Erythroblast (primary cell): ENCODE measurements at regions not wholly inside any gene's neighbourhood (a gene's known extent, or its start where the extent isn't known, plus 50 kb on each side); places are given as distances from the start of the nearest gene placed in this dataset.

Source experiments
- GATA1 ChIP-seq: IDR thresholded peaks from 2 replicates; pipeline ENCODE4 v1.6.1; 2011; ENCODE audit warnings: low read depth, mild to moderate bottlenecking, control low read depth, low read length, moderate library complexity
- POLR2A ChIP-seq: IDR thresholded peaks from 2 replicates; pipeline ENCODE4 v1.6.1; 2011; ENCODE audit warnings: mild to moderate bottlenecking, low read length

GRCh38 chr14:22472466-22472865 is 116.6 kb downstream of the DAD1 start:
- TF ChIP-seq POLR2A (no peak), GATA1 (no peak)
